GM18502 (cell line): ENCODE measurements at regions not wholly inside any gene's neighbourhood (a gene's known extent, or its start where the extent isn't known, plus 50 kb on each side); places are given as distances from the start of the nearest gene placed in this dataset.
"Not testable (repeated sequence)": the region's sequence is repeated elsewhere in the genome, so short reads cannot be mapped to it uniquely, and the experiment has no call there.

ENCODE experiments used
- ATAC-seq: cut with Tn5 transposase; IDR thresholded peaks from one replicate; pipeline ENCODE4 v1.9.1; 2021; ENCODE audit warnings: mild to moderate bottlenecking; ENCODE audit not compliant: unreplicated experiment, poor library complexity

DNA sequence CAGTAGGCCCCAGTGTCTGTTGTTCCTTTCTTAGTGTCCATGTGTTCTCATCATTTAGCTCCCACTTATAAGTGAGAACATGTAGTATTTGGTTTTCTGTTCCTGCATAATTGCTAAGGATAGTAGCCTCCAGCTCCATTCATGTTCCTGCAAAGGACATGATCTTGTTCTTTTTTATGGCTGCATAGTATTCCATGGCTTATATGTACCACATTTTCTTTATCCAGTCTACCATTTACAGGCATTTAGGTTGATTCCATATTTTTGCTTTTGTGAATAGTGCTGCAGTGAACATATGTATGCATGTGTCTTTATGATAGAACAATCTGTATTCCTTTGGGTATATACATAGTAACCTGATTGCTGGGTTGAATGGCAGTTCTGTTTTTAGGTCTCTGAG, 134.4 kb upstream of the MON1B start:
- not testable (repeated sequence) for ATAC-seq

GRCh38 chr16:77057161-77057774, 133.7 kb upstream of the MON1B start:
- ATAC-seq: no peak

GRCh38 chr16:77059446-77059845, 131.5 kb upstream of the MON1B start:
- no peak for ATAC-seq

DNA sequence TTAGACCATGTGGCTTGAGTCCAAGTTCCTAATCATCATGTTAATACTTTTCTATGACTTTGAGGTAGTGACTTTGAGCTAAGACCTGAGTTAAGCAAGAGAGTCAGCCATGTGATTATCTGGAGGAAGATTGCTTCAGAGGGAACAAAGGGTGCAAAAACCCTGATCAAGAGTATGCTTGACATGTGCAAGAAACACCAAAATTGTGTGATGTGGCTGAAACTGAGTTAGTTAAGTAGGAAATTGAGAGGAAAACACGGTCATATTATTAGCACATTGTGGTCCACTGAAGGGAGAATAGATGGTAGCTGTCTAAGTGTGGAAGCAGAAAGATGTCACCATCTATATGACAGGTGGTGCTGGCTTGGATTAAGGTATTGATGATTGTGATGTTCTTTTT, 130.4 kb upstream of the MON1B start:
- ATAC-seq: no peak

DNA sequence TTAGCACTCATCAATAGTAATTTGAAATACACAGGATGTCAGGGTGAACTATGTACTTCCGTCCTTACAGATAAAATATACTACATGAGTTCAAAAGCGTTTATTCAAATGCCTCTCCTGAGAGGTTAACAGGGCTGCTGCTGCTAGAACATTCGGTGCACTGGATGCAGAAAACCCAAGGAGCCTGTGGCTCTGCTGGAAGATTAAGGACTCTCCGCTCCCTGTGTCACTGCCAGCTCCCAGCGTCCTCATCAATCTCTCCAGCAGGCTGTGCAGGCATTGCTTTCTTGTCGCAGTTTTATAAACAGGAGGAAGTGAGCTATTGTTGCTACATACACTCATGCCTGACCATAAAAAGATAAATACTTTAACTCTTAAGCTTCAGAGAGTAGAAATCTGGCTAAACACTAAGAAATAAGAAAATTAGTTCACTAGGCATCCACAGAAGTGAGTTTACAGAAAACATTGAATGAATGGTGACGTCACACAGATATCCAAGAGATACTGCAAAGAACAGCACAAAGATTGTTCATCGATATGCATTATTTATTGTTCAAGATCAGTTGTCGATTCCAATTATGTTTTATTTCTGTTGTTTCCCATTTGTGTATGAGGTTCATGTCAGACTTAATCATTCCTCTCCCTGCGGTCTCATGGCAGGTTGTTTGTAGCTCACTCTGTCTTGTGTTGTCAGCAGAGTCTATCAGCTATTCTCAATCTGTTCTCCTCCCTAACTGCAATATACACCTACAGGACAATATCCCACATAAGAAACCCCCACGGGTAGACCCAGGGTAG, 127.9 kb upstream of the MON1B start:
- no peak for ATAC-seq

DNA sequence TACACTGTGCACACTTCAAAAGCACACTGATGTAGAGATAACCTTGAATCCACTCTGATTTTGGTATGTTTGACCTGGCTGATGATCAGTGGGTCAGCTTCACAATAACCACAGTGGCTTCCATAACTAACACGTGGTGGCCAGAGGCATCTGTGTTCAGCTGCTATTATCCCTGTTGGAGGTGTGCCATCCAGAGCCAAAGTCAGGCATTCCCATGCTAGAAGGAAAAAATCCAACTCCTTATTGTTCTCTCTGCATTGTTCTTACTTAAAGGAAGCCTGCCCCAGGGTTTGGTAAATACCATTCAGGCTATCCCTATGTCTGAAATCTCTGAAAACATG, 127.3 kb upstream of the MON1B start:
- ATAC-seq: no peak

- ATAC-seq: no peak
Measured at GRCh38 chr16:77064037-77064436, 127.0 kb upstream of the MON1B start.

DNA sequence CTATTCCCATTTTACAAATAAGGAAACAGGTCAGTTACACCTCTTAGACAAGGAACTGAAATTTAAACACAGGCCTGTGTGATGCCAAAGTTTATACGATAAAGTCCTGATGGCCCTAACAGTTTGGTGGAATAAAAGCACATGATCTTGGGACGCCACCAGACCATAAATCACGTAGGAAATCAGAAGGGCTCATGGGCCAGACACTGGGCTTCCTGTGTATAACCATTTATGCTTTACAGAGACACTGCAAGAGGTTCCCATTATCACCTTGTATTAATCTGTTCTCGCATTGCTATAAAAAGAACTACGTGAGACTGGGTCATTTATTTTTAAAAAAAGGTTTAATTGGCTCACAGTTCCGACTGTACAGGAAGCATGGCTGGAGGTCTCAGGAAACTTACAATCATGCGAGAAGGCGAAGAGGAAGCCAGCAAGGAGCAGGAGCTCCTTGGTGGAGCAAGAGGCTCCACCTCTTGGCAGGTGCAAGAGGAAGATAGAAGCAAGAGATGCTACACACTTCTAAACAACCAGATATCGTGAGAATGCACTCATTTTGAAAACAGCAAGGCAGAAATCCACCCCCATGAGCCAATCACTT, 124.0 kb upstream of the MON1B start:
- ATAC-seq: no peak

DNA sequence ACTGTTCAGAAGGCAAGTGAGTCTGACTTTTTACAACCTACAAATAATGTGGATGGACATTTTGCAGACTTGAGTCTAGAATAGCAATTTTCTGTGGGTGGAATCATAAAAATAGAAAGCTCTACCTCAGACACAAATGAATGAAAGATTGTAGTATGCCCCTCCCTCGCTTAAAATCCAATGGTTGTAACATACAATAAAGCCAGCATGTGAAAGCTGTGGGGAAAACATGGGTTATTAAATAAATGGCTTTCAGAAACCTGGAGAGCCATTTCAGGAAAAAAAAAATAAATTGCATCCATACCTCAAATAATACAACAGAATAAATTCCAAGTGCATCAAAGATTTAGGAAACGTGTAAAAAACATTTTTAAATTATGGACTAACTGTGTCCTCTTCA, 123.1 kb upstream of the MON1B start:
- ATAC-seq: no peak

GRCh38 chr16:77068402-77068801, 122.6 kb upstream of the MON1B start:
- ATAC-seq: no peak

- no peak for ATAC-seq
Measured at GRCh38 chr16:77069929-77070328, 121.1 kb upstream of the MON1B start.

DNA sequence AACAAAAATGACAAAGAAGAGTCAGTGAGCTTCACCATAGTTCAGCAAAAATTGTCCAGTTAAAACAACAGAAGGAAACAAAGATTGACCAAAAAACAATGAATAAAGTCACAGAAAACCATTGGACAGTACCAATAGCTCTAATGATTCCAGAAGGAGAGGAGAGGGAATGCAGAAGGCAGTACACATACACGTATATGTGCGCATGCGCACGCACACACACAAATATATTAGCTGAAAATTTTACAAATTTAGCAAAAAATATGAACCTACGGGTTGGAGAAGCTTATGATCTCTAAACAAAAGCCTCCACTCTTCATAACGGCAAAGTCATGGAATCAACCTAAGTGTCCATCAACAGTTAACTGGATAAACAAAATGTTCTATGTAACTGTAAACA, 120.3 kb upstream of the MON1B start:
- no peak for ATAC-seq

DNA sequence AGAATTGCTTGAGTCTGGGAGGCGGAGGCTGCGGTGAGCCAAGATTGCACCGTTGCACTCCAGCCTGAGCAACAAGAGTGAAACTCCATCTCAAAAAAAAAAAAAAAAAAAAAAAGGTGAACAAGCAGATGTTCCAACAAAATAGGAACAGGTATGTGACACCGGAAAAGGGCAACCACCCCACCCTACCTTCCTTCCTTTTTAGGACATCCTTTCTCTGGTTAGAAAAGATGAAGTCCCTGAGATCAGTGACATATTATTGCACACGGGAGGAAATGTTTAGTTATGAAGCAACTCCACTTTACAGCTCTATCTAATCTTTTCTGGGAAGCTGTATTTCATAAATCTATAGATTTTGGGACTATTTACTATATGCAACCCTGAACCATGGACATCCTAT, 114.2 kb upstream of the MON1B start:
- ATAC-seq: no peak

- no peak for ATAC-seq
Measured at GRCh38 chr16:77077256-77077922, 113.6 kb upstream of the MON1B start.

DNA sequence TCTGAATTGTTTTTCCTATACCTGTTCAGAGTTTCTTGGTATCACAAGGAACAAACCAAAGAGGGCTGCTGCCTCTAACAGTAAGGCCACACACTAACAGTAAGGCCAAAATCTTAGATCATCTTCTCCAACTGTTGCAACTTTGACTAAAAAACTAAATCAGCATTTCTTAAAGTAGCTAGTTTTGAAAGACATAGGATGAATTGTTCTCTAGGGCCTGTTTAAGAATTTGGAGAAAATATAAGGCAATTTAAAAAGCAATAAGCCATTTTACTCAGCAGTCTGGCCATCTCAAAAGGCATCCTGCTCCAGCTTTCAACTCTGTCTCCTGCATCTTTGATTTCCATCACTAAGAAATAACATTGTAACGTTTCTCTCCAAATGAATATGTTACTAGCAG, 105.0 kb upstream of the MON1B start:
- ATAC-seq: no peak

DNA sequence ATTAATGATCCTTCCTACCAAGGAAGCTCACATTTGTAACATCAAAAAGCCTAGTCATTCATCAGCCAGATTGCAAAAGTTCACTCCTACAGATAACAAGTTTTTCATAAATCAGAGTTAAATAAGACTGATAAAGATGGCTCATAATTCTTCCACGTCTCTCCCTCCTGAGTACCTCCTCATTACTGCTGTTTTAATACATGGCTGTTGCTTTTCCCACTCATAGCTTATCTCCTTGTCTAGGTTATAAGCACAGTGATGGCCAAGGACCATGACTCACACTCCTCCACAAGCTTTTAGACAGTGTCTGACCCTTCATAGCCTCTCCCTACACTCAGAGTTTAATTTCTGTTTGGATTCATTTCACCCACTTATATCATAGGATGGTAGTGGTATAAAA, 100.9 kb upstream of the MON1B start:
- ATAC-seq: no peak

- no peak for ATAC-seq
Measured at GRCh38 chr16:77093309-77093708, 97.7 kb upstream of the MON1B start.

- ATAC-seq: no peak
Measured at GRCh38 chr16:77093999-77094398, 97.0 kb upstream of the MON1B start.

- ATAC-seq: no peak
Measured at GRCh38 chr16:77111056-77111565, 79.9 kb upstream of the MON1B start.

GRCh38 chr16:77112746-77113145, 78.2 kb upstream of the MON1B start:
- ATAC-seq: no peak

DNA sequence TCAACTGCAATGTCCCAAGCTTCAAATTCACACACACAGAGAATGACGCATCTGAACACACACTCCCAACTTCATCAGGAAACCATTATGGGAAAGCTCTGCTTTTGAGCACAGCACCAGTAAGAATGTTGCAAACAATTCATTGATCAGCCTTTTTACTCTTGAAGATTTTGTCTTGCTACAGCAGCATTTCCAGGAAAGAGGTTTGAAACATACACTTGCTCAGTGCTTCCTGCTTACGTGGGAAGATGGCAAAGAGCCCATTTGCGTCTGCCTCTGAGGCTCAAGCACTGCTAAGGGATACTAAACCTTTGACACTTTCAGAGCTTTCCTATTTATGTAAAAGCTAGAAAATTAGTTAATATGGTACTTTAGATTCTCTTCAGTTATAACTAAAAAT, 77.2 kb upstream of the MON1B start:
- ATAC-seq: no peak
